ENCODE measurements at regions not wholly inside any gene's neighbourhood (a gene's known extent, or its start where the extent isn't known, plus 50 kb on each side); places are given as distances from the start of the nearest gene placed in this dataset.
"Not testable (repeated sequence)": the region's sequence is repeated elsewhere in the genome, so short reads cannot be mapped to it uniquely, and the experiment has no call there.

DNA sequence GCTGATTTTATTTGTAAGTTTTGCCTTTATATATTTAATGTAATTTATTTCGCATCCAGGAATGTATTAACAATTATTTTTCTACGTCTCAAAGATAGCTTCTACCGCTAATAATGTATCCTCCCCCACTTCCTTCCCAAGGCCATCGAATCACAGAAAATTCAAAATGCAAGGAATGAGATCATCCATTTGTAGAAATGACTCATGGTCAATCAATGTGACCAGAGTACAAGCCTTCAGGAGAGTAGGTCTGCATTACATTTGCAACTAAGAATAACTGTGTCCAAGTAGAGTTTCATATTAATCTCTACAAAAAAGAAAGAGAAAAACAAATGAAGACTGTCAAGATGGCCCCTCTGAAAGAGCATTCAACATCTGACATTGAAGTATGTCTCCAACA is 205.9 kb upstream of the PHF14 start:
- no peaks in the 10 kb centered on the region for H3K4me1 ChIP-seq
- H3K4me3 ChIP-seq: no peak overlapping the region
- H3K27me3 ChIP-seq: no peaks in the 10 kb centered on the region
- no peak for ATAC-seq
- no peak overlapping the region for H3K27ac ChIP-seq
- intact Hi-C loops (cut with DNase I): no loop called here
- TF ChIP-seq, protein P1, sequence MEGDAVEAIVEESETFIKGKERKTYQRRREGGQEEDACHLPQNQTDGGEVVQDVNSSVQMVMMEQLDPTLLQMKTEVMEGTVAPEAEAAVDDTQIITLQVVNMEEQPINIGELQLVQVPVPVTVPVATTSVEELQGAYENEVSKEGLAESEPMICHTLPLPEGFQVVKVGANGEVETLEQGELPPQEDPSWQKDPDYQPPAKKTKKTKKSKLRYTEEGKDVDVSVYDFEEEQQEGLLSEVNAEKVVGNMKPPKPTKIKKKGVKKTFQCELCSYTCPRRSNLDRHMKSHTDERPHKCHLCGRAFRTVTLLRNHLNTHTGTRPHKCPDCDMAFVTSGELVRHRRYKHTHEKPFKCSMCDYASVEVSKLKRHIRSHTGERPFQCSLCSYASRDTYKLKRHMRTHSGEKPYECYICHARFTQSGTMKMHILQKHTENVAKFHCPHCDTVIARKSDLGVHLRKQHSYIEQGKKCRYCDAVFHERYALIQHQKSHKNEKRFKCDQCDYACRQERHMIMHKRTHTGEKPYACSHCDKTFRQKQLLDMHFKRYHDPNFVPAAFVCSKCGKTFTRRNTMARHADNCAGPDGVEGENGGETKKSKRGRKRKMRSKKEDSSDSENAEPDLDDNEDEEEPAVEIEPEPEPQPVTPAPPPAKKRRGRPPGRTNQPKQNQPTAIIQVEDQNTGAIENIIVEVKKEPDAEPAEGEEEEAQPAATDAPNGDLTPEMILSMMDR (IDR thresholded peaks at IDR 0.05): no peak
- no peaks in the 10 kb centered on the region for H3K9me3 ChIP-seq
- DNase-seq: no peak
- H3K36me3 ChIP-seq: no peaks in the 10 kb centered on the region

DNA sequence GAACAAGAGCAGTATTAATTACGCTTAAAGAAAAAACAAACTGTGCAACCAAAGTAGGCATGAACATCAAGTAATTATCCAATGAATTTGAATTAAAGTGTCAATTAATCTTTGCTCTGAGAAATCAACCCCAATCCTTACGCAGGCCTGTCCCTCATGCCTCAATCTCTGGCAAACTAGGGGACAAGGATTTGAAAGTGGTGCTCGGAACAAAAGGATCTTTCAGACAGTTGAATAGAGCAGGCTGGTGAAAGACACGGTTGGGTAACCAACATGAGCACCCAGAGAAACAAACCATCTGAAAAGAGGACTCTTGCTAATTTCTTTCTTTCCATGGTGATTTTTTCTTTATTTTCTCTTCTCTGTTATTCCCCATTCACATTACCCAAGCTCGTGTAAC is 203.5 kb upstream of the PHF14 start:
- no peak overlapping the region for H3K27ac ChIP-seq
- H3K27me3 ChIP-seq: no peaks in the 10 kb centered on the region
- DNase-seq (no peak), ATAC-seq (no peak)
- H3K9me3 ChIP-seq: no peaks in the 10 kb centered on the region
- H3K36me3 ChIP-seq: no peaks in the 10 kb centered on the region
- no peaks in the 10 kb centered on the region for H3K4me1 ChIP-seq
- no peak overlapping the region for H3K4me3 ChIP-seq
- intact Hi-C loops (cut with DNase I): no loop called here
- TF ChIP-seq, protein P1 (IDR thresholded peaks at IDR 0.05): no peak

DNA sequence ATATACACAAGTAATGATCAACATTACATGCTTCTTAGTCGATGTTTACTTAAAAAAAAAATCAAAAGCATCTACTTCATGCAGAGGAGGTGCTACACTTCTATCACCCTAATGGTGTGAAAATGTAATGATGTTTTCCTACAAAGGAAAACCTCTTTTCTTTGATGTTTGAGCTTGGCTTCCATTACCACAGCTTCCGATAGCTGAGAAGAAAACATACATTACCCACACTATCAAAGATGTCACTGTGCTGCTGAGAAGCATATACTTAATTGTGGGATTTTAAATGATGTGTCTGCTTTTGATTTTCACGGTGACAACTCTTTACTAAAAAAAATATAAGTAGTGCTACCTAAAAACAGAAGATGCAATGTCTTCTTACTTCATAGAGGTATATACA is 200.2 kb upstream of the PHF14 start:
- Histone ChIP-seq H3K9me3 (no peaks in the 10 kb centered on the region), H3K4me1 (no peaks in the 10 kb centered on the region), H3K4me3 (no peak overlapping the region), H3K27ac (no peak overlapping the region), H3K36me3 (no peaks in the 10 kb centered on the region), H3K27me3 (no peaks in the 10 kb centered on the region)
- TF ChIP-seq, protein P1 (IDR thresholded peaks at IDR 0.05): no peak
- ATAC-seq (no peak), DNase-seq (no peak)
- intact Hi-C loops (cut with DNase I): no loop called here

DNA sequence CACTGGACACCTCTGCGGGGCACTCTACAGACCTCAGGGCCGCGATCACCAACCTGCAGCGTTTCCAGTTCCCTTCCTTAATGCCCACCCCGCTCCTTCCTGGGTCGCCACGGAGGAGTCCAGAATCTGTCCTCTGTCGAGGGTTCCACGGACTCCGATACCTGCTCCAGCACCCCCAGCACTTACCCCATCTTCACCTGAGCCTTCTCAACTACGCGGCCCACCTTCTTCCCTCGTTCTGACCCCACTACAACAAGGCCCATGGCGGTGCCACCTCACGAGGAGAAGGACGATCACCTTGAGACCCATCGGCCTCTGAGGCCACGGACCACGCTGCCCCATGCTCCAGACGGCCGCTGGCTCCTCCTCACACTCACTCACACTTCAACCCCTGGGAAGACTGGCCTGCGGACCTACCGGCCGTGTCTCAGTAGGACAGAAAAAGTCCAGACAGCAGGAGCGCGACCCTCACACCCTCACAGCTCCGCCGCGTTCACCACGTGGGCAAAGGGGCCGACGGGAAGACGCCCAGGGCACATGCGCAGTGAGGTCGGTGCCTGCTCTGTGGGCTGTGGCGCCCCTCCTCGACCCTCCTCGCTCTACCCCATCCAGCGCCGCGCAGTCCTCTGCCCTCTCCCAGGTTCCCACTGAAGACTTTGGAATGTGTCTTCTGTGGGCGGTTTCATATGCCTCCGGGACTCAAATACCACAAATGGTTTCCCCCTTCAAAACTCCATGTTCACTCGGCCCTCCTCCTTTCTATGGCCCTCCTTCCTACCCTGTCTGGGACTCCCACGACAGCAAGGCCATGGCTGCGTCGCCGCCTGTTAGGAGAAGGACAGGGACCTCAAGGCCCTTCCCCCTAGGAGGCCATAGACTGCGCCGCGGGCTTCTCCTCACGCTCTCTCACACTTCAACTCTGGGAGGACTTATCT is 193.9 kb upstream of the PHF14 start:
- Histone ChIP-seq H3K4me1 (no peaks in the 10 kb centered on the region), H3K27me3 (no peaks in the 10 kb centered on the region), H3K9me3 (no peaks in the 10 kb centered on the region), H3K4me3 (no peak overlapping the region), H3K36me3 (no peaks in the 10 kb centered on the region), H3K27ac (no peak overlapping the region)
- peak; percentile 60 for DNase-seq
- peak; percentile 45 for ATAC-seq
- TF ChIP-seq, protein P1 (IDR thresholded peaks at IDR 0.05): no peak
- intact Hi-C loops (cut with DNase I): no loop called here

DNA sequence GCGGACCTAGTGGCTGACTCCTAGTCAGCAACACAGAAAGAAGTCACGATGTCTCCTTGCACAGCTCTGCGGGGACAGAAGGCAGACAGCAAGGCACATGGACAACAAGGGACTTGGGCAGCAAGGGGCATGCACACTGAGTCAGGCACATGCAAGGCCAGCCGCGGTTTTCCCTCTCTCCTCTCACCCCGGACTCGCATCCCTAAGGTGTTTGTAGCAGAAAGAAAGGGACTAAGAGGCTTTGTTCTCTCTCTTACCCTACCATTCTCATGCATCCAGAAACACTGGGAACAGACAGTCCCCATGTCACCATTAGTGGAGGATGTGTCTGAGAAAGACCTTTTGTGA is 193.3 kb upstream of the PHF14 start:
- ATAC-seq: no peak
- no peak overlapping the region for H3K27ac ChIP-seq
- TF ChIP-seq, protein P1 (IDR thresholded peaks at IDR 0.05): no peak
- H3K4me3 ChIP-seq: no peak overlapping the region
- no peaks in the 10 kb centered on the region for H3K27me3 ChIP-seq
- H3K36me3 ChIP-seq: no peaks in the 10 kb centered on the region
- no peak for DNase-seq
- H3K4me1 ChIP-seq: no peaks in the 10 kb centered on the region
- intact Hi-C loops (cut with DNase I): no loop called here
- no peaks in the 10 kb centered on the region for H3K9me3 ChIP-seq

DNA sequence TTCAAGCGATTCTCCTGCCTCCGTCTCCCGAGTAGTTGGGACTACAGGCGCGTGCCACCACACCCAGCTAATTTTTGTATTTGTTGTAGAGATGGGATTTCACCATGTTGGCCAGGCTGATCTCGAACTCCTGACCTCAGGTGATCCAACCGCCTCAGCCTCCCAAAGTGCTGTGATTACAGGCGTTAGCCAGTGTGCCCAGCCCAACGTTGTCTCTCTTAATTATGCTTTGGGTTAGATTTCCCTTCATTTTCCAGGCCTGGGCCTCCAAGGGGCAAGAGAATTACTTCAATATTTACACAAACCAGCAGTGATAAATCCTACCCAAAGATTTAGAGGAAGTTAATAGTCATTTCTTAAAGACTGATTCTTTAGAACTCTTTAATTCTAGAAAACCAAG is 186.7 kb upstream of the PHF14 start:
- H3K4me1 ChIP-seq; H3K27ac ChIP-seq; intact Hi-C loops (cut with DNase I); H3K36me3 ChIP-seq; DNase-seq; H3K4me3 ChIP-seq; ATAC-seq; H3K9me3 ChIP-seq; H3K27me3 ChIP-seq: not testable (repeated sequence)

All from upper lobe of right lung (tissue), 1 donor.